ENCODE measurements at regions not wholly inside any gene's neighbourhood (a gene's known extent, or its start where the extent isn't known, plus 50 kb on each side); places are given as distances from the start of the nearest gene placed in this dataset.

DNA sequence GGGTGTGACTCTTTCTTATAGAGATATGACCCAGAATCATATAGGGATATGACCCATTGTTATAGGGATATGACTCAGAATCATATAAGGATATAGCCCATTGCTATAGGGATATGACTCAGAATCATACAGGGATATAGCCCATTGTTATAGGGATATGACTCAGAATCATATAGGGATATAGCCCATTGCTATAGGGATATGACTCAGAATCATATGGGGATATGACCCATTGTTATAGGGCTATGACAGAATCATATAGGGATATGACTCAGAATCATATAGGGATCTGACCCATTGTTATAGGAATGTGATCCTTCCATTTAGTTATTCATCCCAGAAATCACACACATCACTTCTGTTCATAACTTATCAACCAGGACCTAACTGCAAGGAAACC is 312.2 kb upstream of the ADARB2 start:
- TF ChIP-seq, protein P1, sequence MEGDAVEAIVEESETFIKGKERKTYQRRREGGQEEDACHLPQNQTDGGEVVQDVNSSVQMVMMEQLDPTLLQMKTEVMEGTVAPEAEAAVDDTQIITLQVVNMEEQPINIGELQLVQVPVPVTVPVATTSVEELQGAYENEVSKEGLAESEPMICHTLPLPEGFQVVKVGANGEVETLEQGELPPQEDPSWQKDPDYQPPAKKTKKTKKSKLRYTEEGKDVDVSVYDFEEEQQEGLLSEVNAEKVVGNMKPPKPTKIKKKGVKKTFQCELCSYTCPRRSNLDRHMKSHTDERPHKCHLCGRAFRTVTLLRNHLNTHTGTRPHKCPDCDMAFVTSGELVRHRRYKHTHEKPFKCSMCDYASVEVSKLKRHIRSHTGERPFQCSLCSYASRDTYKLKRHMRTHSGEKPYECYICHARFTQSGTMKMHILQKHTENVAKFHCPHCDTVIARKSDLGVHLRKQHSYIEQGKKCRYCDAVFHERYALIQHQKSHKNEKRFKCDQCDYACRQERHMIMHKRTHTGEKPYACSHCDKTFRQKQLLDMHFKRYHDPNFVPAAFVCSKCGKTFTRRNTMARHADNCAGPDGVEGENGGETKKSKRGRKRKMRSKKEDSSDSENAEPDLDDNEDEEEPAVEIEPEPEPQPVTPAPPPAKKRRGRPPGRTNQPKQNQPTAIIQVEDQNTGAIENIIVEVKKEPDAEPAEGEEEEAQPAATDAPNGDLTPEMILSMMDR (conservative IDR thresholded peaks at IDR 0.05; ENCODE audit: low read depth in 2 of 2), result no peak
- TF ChIP-seq CREB1 (CRISPR knock-in tag; IDR thresholded peaks at IDR 0.05; ENCODE audit: low read depth), result no peak
- TF ChIP-seq NANOG (IDR thresholded peaks at IDR 0.05; ENCODE audit: borderline replicate concordance), result no peak
- TF ChIP-seq ZNF114 (CRISPR knock-in tag; IDR thresholded peaks at IDR 0.05), result no peak
- TF ChIP-seq EZH2 (IDR thresholded peaks at IDR 0.05; ENCODE audit: low read depth, unreplicated experiment), result no peak
- TF ChIP-seq POLR2AphosphoS5 (IDR thresholded peaks at IDR 0.05; ENCODE audit: low read depth), result no peak
- TF ChIP-seq EZH2phosphoT487 (IDR thresholded peaks at IDR 0.05; ENCODE audit: unreplicated experiment), result no peak
- TF ChIP-seq STAT1 (IDR thresholded peaks at IDR 0.05; ENCODE audit: unreplicated experiment), result no peak
- TF ChIP-seq, protein P2, sequence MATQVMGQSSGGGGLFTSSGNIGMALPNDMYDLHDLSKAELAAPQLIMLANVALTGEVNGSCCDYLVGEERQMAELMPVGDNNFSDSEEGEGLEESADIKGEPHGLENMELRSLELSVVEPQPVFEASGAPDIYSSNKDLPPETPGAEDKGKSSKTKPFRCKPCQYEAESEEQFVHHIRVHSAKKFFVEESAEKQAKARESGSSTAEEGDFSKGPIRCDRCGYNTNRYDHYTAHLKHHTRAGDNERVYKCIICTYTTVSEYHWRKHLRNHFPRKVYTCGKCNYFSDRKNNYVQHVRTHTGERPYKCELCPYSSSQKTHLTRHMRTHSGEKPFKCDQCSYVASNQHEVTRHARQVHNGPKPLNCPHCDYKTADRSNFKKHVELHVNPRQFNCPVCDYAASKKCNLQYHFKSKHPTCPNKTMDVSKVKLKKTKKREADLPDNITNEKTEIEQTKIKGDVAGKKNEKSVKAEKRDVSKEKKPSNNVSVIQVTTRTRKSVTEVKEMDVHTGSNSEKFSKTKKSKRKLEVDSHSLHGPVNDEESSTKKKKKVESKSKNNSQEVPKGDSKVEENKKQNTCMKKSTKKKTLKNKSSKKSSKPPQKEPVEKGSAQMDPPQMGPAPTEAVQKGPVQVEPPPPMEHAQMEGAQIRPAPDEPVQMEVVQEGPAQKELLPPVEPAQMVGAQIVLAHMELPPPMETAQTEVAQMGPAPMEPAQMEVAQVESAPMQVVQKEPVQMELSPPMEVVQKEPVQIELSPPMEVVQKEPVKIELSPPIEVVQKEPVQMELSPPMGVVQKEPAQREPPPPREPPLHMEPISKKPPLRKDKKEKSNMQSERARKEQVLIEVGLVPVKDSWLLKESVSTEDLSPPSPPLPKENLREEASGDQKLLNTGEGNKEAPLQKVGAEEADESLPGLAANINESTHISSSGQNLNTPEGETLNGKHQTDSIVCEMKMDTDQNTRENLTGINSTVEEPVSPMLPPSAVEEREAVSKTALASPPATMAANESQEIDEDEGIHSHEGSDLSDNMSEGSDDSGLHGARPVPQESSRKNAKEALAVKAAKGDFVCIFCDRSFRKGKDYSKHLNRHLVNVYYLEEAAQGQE (IDR thresholded peaks at IDR 0.05; ENCODE audit: unreplicated experiment), result no peak
- TF ChIP-seq JUNB (IDR thresholded peaks at IDR 0.05; ENCODE audit: unreplicated experiment), result no peak
- TF ChIP-seq, protein P3, sequence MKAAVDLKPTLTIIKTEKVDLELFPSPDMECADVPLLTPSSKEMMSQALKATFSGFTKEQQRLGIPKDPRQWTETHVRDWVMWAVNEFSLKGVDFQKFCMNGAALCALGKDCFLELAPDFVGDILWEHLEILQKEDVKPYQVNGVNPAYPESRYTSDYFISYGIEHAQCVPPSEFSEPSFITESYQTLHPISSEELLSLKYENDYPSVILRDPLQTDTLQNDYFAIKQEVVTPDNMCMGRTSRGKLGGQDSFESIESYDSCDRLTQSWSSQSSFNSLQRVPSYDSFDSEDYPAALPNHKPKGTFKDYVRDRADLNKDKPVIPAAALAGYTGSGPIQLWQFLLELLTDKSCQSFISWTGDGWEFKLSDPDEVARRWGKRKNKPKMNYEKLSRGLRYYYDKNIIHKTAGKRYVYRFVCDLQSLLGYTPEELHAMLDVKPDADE (IDR thresholded peaks at IDR 0.05), result no peak
